Sciatic nerve (tissue), 2 donors: ENCODE measurements at regions not wholly inside any gene's neighbourhood (a gene's known extent, or its start where the extent isn't known, plus 50 kb on each side); places are given as distances from the start of the nearest gene placed in this dataset.

Experiments used
- ATAC-seq: fragments of 200-7000 bp; cut with Tn5 transposase; one replicate; pipeline ENCODE4 v1.9.1; 2020; ENCODE audit warnings: mild to moderate bottlenecking, moderate library complexity
- DNase-seq: peaks from one replicate; pipeline ENCODE4 v3.0.0-alpha.2; 2020; ENCODE audit warnings: low spot score
- intact Hi-C: fragments of 100-400 bp; cut with DNase I; formaldehyde crosslinking; loops from one replicate; pipeline ENCODE4 v1.14.2; 2022
- donor health status: DM: no; HTN: no; CAD: no.
- donor health status: DM: no; HTN: no; CAD: no.

DNA sequence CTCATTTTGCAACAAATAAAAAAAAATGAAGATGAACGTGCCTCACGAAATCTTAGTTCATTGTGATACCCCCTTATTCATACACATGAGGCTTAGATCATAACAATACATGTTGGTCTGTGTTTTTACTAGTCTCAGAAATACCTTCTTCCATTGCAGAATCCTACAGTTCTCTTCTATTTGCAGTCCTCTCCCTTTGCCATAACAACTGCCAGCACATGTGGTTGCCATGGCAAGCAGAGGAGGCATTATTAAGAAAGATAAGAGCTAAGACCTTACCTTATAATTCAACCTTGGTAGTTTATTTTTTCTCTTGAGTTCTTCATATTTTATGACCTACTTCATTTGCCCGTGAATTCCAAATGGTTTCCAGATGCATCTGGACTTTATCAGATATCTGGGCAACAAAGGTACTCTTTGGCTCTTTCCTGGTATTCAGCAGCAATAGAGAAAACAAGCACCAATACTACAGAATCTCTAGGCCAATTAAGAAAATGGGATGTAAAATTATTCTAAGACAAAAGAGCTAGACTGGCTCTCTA is 524.0 kb downstream of the CMPK2 start:
- ATAC-seq, result no peak
- intact Hi-C loops, result no loop called here
- no peak for DNase-seq

- DNase-seq, result no peak
- ATAC-seq, result no peak
- intact Hi-C loops, result no loop called here
These were observed 523.3 kb downstream of the CMPK2 start for GRCh38 chr2:6342273-6342920.

GRCh38 chr2:6343076-6343475 is 522.6 kb downstream of the CMPK2 start:
- intact Hi-C loops, result no loop called here
- no peak for ATAC-seq

GRCh38 chr2:6352247-6352646 is 513.5 kb downstream of the CMPK2 start:
- ATAC-seq (no peak), DNase-seq (no peak)
- intact Hi-C loops, result no loop called here

More at GRCh38 chr2:6343076-6343475, 522.6 kb downstream of the CMPK2 start:
- DNase-seq, result no peak

DNA sequence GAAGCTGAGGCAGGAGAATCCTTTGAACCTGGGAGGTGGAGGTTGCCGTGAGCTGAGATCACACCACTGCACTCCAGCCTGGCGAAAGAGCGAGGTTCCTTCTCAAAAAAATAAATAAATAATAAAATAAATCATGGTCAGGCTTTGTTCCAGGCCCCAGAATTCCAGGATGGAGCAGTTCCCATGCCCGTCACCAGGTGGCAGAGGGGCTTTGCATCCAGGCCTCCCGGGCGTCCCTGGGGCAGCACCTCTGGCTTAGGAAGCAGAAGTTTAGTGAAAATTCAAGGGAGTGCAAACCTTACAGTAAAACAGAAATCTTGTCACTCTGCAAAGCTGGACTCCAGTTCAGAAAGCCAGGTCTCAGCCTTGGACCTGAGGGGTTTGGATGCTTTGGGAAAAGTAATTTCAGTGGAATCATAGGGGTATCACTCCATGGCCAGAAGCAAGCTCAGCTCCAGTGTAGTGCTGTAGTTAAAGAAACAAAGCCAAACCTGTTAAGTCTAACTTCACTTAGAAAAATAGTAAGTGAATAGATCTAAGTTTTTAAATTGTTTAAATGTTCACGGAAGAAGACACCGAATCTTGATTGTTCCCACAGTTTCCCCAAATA is 512.7 kb downstream of the CMPK2 start:
- intact Hi-C loops, result no loop called here
- ATAC-seq (no peak), DNase-seq (no peak)

GRCh38 chr2:6353669-6354068 is 512.0 kb downstream of the CMPK2 start:
- intact Hi-C loops, result no loop called here
- ATAC-seq, result no peak
- no peak for DNase-seq

GRCh38 chr2:6354546-6354945 is 511.2 kb downstream of the CMPK2 start:
- intact Hi-C loops, result no loop called here
- no peak for DNase-seq
- no peak for ATAC-seq

DNA sequence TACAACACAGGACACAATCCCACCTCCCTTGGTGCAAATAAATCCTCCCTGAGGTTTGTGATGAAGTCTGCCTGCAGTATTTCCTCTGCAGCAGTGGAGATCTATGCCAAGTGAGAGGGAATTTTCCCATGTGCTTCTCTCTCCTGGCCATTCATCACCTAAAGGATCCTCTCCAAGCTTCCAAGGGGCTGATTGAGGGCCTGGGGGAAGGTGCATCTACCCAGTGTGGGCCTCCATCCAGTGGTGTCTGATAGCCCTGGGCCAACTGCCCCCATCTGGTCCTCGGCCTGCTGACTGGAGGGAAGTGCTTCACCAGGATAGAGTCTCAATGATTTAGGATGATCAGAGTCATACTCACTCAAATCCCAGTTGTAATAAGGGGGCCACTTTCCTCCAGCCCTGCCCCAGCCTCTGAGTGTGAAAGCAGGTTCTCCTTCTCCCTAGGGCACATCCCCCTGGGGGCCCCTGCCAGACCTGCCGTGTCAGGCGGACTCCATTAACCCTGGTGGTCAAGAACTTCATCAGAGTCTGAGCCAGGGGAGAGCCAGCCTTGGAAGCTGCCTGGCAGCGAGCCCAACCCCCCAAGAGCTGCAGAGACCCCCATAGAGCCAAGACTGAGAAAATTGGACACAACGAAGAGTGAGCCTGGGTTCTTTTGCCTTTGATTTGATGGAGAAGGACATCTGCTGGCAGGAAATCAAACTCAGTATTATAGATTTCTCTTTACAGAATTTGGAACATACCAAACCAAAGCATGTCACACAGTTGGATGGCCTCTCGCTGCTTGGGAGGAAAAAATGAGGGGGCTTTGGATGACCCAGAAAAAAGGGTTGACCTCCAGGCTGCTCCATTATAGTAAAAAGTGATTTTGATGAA is 509.6 kb downstream of the CMPK2 start:
- intact Hi-C loops, result no loop called here
- ATAC-seq, result no peak

DNA sequence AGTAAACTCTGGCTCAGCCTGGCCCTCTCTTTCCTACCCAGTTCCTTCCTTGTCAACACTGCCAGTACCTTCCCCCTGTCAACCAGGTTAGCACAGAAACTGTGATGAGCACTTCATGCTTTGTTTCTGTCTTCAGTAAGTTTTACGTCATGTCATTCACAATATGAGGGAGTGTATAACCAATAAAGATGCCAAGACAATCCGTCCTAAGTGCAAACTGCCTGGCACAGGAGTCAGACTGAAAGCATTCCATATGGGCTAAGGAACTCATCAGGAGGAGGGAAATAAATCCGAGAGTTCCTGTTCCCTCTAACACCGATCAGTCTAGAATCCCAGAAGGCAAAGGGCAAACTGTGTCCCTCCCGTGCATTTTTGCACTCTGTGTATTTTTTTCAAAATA is 507.2 kb downstream of the CMPK2 start:
- ATAC-seq (no peak), DNase-seq (no peak)
- intact Hi-C loops, result no loop called here

More for the DNA sequence above, 509.6 kb downstream of the CMPK2 start:
- DNase-seq, result no peak

DNA sequence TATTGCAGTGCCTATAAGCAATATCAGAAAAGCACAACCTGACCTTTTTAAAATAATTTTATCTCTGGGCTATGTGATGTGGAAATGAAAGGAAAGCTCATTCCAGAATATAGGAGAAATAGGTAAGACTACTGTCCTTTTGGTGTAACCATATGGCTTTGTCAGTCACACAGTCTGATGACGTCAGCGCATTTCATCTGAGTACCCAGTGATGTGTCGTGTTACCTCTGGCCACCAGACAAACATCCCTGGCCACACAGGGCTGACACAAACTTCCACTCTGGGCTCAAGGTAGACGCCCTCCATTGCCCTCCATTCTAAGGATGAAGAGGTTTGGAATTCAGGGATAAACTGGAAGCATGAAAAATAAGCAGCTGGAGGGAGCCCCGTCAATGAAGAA is 506.7 kb downstream of the CMPK2 start:
- no peak for DNase-seq
- intact Hi-C loops, result no loop called here
- ATAC-seq, result no peak

DNA sequence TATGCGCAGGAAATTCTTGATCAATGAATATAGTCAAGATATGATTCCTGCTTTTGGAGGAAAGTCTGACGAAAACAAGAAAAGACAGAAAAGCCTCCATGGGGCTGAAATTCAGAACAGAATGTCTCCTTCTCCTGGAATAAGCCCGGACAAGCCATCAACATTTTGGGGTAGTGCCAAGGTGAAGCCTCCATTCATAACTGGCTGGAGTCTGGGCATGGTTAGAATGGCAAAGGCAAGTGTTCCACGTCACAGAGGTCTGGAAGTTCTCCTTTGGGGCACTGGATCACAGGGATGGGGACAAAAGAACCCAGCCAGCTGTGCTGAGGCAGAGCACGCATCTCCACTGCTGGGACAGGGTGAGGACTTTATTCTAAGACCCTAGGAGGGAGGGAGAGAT is 505.7 kb downstream of the CMPK2 start:
- intact Hi-C loops, result no loop called here
- no peak for DNase-seq
- ATAC-seq, result no peak

GRCh38 chr2:6362671-6363450 is 502.8 kb downstream of the CMPK2 start:
- intact Hi-C loops, result no loop called here
- ATAC-seq, result no peak
- DNase-seq, result no peak

DNA sequence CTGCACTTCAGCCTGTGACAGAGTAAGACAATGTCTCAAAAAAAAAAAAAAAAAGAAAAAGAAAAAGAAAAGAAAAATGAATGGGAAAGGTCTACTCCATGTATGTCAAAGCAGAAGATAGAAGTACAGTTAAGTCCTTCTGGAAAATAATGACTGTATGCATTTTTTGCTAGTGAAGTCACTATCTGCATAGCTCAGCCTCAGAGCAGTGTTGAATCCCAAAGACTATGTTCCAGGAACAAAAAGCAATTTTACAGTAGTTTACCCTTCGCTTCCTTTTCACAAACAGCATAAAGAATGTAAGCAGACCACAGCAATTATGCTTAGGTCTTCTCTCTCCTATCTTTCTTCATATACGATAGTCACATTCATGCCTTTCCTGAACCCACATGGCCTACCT is 497.4 kb downstream of the CMPK2 start:
- no peak for ATAC-seq
- intact Hi-C loops, result no loop called here
- DNase-seq, result no peak

- DNase-seq (no peak), ATAC-seq (no peak)
- intact Hi-C loops, result no loop called here
These were observed 496.4 kb downstream of the CMPK2 start for GRCh38 chr2:6369266-6369665.

- intact Hi-C loops, result no loop called here
- ATAC-seq (no peak), DNase-seq (no peak)
These were observed 494.8 kb downstream of the CMPK2 start for GRCh38 chr2:6370753-6371551.

GRCh38 chr2:6372317-6372901 is 493.3 kb downstream of the CMPK2 start:
- DNase-seq, result no peak
- ATAC-seq, result no peak
- intact Hi-C loops, result no loop called here

- DNase-seq (no peak), ATAC-seq (no peak)
- intact Hi-C loops, result no loop called here
These were observed 484.4 kb downstream of the CMPK2 start for GRCh38 chr2:6381326-6381725.

DNA sequence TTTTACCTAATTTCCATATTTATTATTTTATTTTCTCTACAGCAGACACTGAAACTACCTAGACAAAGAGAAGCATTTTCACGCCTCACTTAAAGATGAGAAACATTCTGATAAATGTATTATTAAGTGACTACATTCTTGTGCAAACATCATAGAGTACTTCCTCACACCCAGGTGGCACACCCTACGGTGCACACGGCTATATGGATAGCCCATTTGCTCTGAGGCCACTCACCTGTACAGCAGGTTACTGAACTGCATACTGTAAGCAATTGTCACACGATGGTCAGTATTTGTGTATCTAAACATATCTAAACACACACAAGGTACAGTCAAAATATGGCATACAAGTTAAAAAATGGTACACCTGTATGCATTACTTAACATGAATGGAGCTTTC is 481.4 kb downstream of the CMPK2 start:
- intact Hi-C loops, result no loop called here
- no peak for DNase-seq
- ATAC-seq, result no peak
